ENCODE measurements at regions not wholly inside any gene's neighbourhood (a gene's known extent, or its start where the extent isn't known, plus 50 kb on each side); places are given as distances from the start of the nearest gene placed in this dataset.
"Not testable (repeated sequence)": the region's sequence is repeated elsewhere in the genome, so short reads cannot be mapped to it uniquely, and the experiment has no call there.

DNA sequence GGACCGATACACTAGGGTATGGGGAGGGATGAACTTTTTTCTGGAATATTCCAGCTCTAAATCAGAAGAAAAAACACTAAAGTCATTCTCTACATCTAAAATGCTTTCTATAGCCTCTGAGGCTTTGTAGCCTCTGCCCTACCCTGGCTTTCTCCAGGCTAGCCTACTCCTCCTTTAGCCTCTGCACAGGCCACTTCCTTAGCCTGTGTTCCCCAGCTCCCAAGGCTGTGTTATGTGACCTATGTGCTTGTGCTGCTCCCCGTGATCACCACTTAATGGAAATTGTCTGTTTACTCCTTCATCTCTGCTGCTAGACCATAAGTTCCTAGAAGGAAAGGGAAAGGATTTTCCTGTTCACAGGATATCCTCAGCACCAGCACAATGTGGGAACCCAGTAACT is 92.8 kb downstream of the SEC16B start:
- no peak overlapping the region for H3K27ac Mint-ChIP-seq
- peaks cover 13% of the 10 kb centered on the region for H3K27me3 Mint-ChIP-seq
- TF ChIP-seq, protein P1, sequence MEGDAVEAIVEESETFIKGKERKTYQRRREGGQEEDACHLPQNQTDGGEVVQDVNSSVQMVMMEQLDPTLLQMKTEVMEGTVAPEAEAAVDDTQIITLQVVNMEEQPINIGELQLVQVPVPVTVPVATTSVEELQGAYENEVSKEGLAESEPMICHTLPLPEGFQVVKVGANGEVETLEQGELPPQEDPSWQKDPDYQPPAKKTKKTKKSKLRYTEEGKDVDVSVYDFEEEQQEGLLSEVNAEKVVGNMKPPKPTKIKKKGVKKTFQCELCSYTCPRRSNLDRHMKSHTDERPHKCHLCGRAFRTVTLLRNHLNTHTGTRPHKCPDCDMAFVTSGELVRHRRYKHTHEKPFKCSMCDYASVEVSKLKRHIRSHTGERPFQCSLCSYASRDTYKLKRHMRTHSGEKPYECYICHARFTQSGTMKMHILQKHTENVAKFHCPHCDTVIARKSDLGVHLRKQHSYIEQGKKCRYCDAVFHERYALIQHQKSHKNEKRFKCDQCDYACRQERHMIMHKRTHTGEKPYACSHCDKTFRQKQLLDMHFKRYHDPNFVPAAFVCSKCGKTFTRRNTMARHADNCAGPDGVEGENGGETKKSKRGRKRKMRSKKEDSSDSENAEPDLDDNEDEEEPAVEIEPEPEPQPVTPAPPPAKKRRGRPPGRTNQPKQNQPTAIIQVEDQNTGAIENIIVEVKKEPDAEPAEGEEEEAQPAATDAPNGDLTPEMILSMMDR (IDR thresholded peaks at IDR 0.05), result no peak
- DNase-seq (no peak), ATAC-seq (ENCODE audit: low read depth) (no peak)
- no peak overlapping the region for H3K4me3 Mint-ChIP-seq
- peaks cover 2% of the 10 kb centered on the region for H3K9me3 Mint-ChIP-seq
- CTCF ChIA-PET, result no interaction called here
- H3K4me1 Mint-ChIP-seq, result no peaks in the 10 kb centered on the region
- POLR2A ChIA-PET, result no interaction called here
- intact Hi-C loops (cut with micrococcal nuclease), result no loop called here
- no peaks in the 10 kb centered on the region for H3K36me3 Mint-ChIP-seq (ENCODE audit: low read depth)

DNA sequence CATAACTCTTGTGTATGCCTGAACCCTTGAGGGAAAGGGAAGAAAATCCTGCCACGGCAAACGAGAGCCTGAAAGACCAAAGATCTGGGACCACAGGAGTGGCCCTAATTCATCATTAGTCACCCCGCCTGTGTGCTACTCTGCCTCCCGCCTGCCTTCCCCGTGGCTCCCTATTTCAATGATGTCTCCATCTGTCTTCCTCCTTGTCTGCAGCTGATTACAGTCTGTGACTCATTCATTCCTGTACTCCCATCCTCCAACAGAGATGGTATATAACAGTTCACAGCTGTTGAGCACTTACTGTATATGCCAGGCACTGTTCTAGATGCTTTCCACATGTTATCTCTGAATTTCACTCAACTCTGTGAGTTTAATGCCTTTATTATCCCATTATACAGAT is 96.6 kb downstream of the SEC16B start:
- no peaks in the 10 kb centered on the region for H3K4me1 Mint-ChIP-seq
- ChIA-PET CTCF (no interaction called here), POLR2A (no interaction called here)
- TF ChIP-seq, protein P1 (IDR thresholded peaks at IDR 0.05), result no peak
- H3K4me3 Mint-ChIP-seq, result no peak overlapping the region
- H3K27ac Mint-ChIP-seq, result no peak overlapping the region
- ATAC-seq (ENCODE audit: low read depth) (no peak), DNase-seq (no peak)
- intact Hi-C loops (cut with micrococcal nuclease), result no loop called here
- H3K27me3 Mint-ChIP-seq, result peaks cover 9% of the 10 kb centered on the region
- no peaks in the 10 kb centered on the region for H3K36me3 Mint-ChIP-seq (ENCODE audit: low read depth)
- H3K9me3 Mint-ChIP-seq, result peaks cover 2% of the 10 kb centered on the region

DNA sequence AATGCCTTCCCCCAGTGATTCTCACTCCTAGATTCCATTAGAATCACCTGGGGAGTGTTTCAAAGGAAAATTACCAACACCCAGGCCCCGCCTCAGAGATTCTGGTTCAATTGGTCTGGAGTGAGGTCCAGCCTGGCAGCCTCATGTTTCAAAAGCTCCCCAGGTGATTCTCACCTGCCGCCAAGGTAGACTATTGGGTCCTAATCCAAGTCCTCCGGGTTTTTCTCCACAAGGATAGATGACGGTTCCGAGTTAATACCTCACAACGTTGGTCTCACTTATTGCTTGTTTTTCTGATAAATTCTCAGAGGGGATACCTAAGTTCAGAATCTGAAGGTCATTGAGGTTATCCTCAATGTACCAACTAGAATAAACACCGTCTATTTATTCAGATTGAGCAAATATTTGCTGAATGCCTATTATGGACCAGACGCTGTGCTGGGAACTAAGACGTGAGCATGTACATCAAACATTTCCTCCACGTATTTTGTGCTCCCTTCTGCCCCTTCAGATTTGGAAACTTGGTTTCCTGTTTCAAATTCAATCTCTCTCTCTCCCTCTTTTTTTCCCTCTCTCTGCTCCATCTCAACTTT is 97.5 kb downstream of the SEC16B start:
- peaks cover 9% of the 10 kb centered on the region for H3K27me3 Mint-ChIP-seq
- H3K4me3 Mint-ChIP-seq, result no peak overlapping the region
- DNase-seq, result no peak
- ChIA-PET POLR2A (no interaction called here), CTCF (no interaction called here)
- ATAC-seq (ENCODE audit: low read depth), result no peak
- intact Hi-C loops (cut with micrococcal nuclease), result no loop called here
- H3K36me3 Mint-ChIP-seq (ENCODE audit: low read depth), result no peaks in the 10 kb centered on the region
- no peak overlapping the region for H3K27ac Mint-ChIP-seq
- H3K9me3 Mint-ChIP-seq, result peaks cover 2% of the 10 kb centered on the region
- TF ChIP-seq, protein P1 (IDR thresholded peaks at IDR 0.05), result no peak
- no peaks in the 10 kb centered on the region for H3K4me1 Mint-ChIP-seq

DNA sequence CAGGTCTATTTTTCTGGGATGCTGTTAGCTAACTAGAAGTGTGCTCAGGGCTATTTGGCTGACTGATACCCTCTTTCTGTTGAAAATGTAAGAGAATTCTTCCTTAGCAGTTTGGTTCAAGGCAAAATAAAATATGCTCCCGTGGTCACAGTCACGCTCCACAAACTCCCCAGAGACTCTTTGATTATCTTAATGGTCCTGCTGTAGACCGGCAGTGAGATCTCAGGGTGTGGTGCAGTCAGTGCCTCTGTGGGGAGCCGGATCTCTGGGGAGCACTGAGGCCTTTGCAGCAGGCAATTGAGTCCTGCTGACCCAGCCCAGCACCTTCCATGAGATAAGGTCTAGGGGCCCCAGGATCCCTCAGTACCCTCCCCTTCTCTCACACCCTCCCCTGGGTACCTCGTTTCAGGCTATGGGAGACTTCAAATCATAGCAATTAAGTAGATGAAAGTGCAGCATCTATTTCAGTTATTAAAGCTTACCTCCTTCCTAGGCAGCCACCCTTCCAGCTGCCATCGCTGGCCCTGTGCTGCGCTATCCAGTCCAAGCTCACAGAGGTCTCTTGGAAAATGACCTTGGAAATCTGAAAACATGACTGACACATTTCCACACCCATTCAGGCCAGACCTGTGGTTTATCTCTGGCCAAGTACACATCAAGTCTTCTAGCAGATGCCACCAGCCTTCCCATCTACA is 98.1 kb downstream of the SEC16B start:
- POLR2A ChIA-PET, result no interaction called here
- ATAC-seq (ENCODE audit: low read depth) (no peak), DNase-seq (no peak)
- no peak overlapping the region for H3K4me3 Mint-ChIP-seq
- no peaks in the 10 kb centered on the region for H3K4me1 Mint-ChIP-seq
- CTCF ChIA-PET, result no interaction called here
- intact Hi-C loops (cut with micrococcal nuclease), result no loop called here
- no peak overlapping the region for H3K27ac Mint-ChIP-seq
- peaks cover under 1% of the 10 kb centered on the region for H3K9me3 Mint-ChIP-seq
- peaks cover 9% of the 10 kb centered on the region for H3K27me3 Mint-ChIP-seq
- H3K36me3 Mint-ChIP-seq (ENCODE audit: low read depth), result no peaks in the 10 kb centered on the region
- TF ChIP-seq, protein P1 (IDR thresholded peaks at IDR 0.05), result no peak

DNA sequence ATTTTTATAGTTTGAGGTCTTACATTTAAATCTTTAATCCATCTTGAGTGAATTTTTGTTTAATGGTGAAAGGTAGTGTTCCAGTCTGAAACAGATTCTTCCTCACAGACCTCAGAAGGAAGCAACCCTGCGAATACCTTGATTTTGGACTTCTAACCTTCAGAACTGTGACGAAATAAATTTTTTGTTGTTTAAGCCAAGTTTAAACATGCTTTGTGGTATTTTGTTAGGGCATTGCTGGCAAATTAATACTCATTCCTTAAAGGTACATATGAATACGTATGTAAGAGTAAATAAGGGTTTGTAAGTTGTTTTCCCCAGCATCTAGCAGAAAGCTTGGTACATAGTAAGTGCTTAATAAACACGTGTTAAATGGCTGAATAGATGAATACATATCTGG is 100.3 kb downstream of the SEC16B start:
- Mint-ChIP-seq H3K4me1 (no peaks in the 10 kb centered on the region), H3K4me3 (no peak overlapping the region), H3K27ac (no peak overlapping the region), H3K27me3 (peaks cover 9% of the 10 kb centered on the region), H3K36me3 (ENCODE audit: low read depth) (no peaks in the 10 kb centered on the region), H3K9me3 (no peaks in the 10 kb centered on the region)
- ChIA-PET CTCF (no interaction called here), POLR2A (no interaction called here)
- intact Hi-C loops (cut with micrococcal nuclease), result no loop called here
- TF ChIP-seq, protein P1 (IDR thresholded peaks at IDR 0.05), result no peak
- ATAC-seq (ENCODE audit: low read depth) (no peak), DNase-seq (no peak)

DNA sequence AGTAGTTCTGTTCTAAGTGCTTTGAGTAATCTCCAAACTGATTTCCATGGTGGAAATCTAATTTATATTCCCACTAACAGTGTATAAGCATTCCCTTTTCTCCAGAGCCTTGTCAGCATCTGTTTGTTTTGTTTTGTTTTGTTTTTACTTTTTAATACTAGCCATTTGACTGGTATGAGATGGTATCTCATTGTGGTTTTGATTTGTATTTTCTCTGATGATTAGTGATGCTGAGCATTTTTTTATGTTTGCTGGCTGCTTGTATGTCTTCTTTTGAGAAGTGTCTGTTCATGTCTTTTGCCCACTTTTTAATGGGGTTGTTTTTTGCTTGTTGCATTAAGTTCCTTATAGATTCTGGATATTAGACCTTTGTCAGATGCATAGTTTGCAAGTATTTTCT is 100.8 kb downstream of the SEC16B start:
- POLR2A ChIA-PET; H3K36me3 Mint-ChIP-seq (ENCODE audit: low read depth); intact Hi-C loops (cut with micrococcal nuclease): not testable (repeated sequence)

More for the DNA sequence above, 100.8 kb downstream of the SEC16B start:
- H3K27me3 Mint-ChIP-seq; DNase-seq; H3K27ac Mint-ChIP-seq; H3K4me1 Mint-ChIP-seq; H3K9me3 Mint-ChIP-seq; ATAC-seq (ENCODE audit: low read depth); H3K4me3 Mint-ChIP-seq; CTCF ChIA-PET: not testable (repeated sequence)
